ENCODE measurements at regions not wholly inside any gene's neighbourhood (a gene's known extent, or its start where the extent isn't known, plus 50 kb on each side); places are given as distances from the start of the nearest gene placed in this dataset.

GRCh38 chr5:77892061-77893010 lies 116.2 kb upstream of the TBCA start:
- TF ChIP-seq EZH2phosphoT487 (IDR thresholded peaks at IDR 0.05; ENCODE audit: borderline replicate concordance, low read length) = no peak
- TF ChIP-seq CTCF (conservative IDR thresholded peaks at IDR 0.05; ENCODE audit: low read depth, low read length) = no peak
- no peak for TF ChIP-seq EZH2 (IDR thresholded peaks at IDR 0.05; ENCODE audit: low read length, unreplicated experiment)
